Neural progenitor cell (in vitro differentiated cells): ENCODE measurements at regions not wholly inside any gene's neighbourhood (a gene's known extent, or its start where the extent isn't known, plus 50 kb on each side); places are given as distances from the start of the nearest gene placed in this dataset.

Experiments
- DNase-seq: peaks from one replicate; pipeline ENCODE4 v3.0.0-alpha.2; 2016; ENCODE audit warnings: low spot score
- H2AFZ ChIP-seq: fragments of 200-600 bp; sonication (generic); replicated peaks from 2 replicates; pipeline ENCODE4 v1.6.1; 2016; ENCODE audit warnings: antibody characterized with exemption
- H3F3A ChIP-seq: fragments of 200-600 bp; sonication (generic); 2 replicates; pipeline ENCODE4 v1.6.1; 2016; ENCODE audit warnings: antibody characterized with exemption, low read depth
- H3K27ac ChIP-seq: fragments of 200-600 bp; sonication (generic); 2 replicates; pipeline ENCODE4 v1.5.1; 2016; ENCODE audit warnings: mild to moderate bottlenecking
- H3K27me3 ChIP-seq: fragments of 200-600 bp; sonication (generic); 2 replicates; pipeline ENCODE4 v1.6.1; 2016; ENCODE audit warnings: mild to moderate bottlenecking, moderate library complexity
- H3K36me3 ChIP-seq: fragments of 200-600 bp; sonication (generic); 2 replicates; pipeline ENCODE4 v1.5.1; 2016
- H3K4me1 ChIP-seq: fragments of 200-600 bp; sonication (generic); 2 replicates; pipeline ENCODE4 v1.6.1; 2016; ENCODE audit warnings: mixed run types
- H3K4me2 ChIP-seq: fragments of 200-600 bp; sonication (generic); 2 replicates; pipeline ENCODE4 v1.6.1; 2016
- H3K4me3 ChIP-seq: fragments of 200-600 bp; sonication (generic); 2 replicates; pipeline ENCODE4 v1.5.1; 2016
- H3K79me2 ChIP-seq: fragments of 200-600 bp; sonication (generic); 2 replicates; pipeline ENCODE4 v1.6.1; 2016; ENCODE audit warnings: low read depth
- H3K9ac ChIP-seq: fragments of 200-600 bp; sonication (generic); 2 replicates; pipeline ENCODE4 v1.6.1; 2016
- H3K9me3 ChIP-seq: fragments of 200-600 bp; sonication (generic); 2 replicates; pipeline ENCODE4 v1.5.1; 2016; ENCODE audit warnings: low read depth
- H4K20me1 ChIP-seq: fragments of 200-600 bp; sonication (generic); 2 replicates; pipeline ENCODE4 v1.6.1; 2016; ENCODE audit warnings: low read depth
- H3K27ac Mint-ChIP-seq: 3 replicates; pipeline ENCODE4 v1.8.0; 2021; ENCODE audit warnings: mixed read lengths
- H3K27me3 Mint-ChIP-seq: 2 replicates; pipeline ENCODE4 v1.8.0; 2022; ENCODE audit warnings: low read depth, mild to moderate bottlenecking, inconsistent platforms, moderate library complexity, mixed read lengths; ENCODE audit not compliant: insufficient read depth
- H3K36me3 Mint-ChIP-seq: 3 replicates; pipeline ENCODE4 v1.8.0; 2021; ENCODE audit warnings: mixed read lengths
- H3K4me1 Mint-ChIP-seq: 3 replicates; pipeline ENCODE4 v1.8.0; 2021; ENCODE audit warnings: mixed read lengths
- H3K4me3 Mint-ChIP-seq: 3 replicates; pipeline ENCODE4 v1.8.0; 2021; ENCODE audit warnings: mild to moderate bottlenecking, moderate library complexity, mixed read lengths
- H3K9me3 Mint-ChIP-seq: 3 replicates; pipeline ENCODE4 v1.8.0; 2020; ENCODE audit warnings: mixed read lengths
- EZH2 ChIP-seq: fragments of 200-600 bp; sonication (generic); IDR thresholded peaks from 2 replicates; pipeline ENCODE4 v1.6.1; 2017; ENCODE audit warnings: antibody characterized with exemption, mild to moderate bottlenecking, moderate library complexity
- EZH2phosphoT487 ChIP-seq: fragments of 200-600 bp; sonication (generic); IDR thresholded peaks from 2 replicates; pipeline ENCODE4 v1.6.1; 2017; ENCODE audit warnings: antibody characterized with exemption
- TF ChIP-seq, protein P1 (sequence below): fragments of 200-600 bp; sonication (generic); IDR thresholded peaks from 2 replicates; pipeline ENCODE4 v1.5.1; 2017; ENCODE audit warnings: antibody characterized with exemption, mild to moderate bottlenecking

DNA sequence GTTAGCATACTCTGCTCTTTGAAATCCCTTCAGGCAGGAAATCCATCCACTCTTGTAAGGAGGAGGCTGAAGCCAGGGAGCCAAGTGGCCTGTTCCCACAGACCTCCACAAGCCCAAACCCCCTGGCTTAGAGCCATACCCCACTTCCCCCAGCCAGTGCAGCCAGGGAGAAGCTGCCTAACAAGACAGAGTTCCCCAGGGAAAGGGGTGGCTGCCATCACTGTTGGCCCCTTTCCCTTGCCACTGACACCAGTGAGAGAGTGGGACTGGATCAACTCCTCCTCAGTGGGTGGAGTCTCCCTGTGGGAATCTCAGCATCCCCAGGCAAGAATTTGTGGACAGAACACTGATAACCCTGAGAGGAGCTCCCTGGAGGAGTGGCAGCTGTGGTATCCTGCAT, 389.4 kb downstream of the PABPC4L start:
- Histone ChIP-seq H3F3A (no peaks in the 10 kb centered on the region), H4K20me1 (no peaks in the 10 kb centered on the region), H2AFZ (peak overlapping the region; percentile 97), H3K79me2 (no peaks in the 10 kb centered on the region), H3K4me3 (no peak overlapping the region), H3K27me3 (no peaks in the 10 kb centered on the region), H3K9ac (no peak overlapping the region), H3K4me1 (peaks cover 4% of the 10 kb centered on the region), H3K9me3 (peaks cover 2% of the 10 kb centered on the region), H3K4me2 (no peak overlapping the region), H3K27ac (no peak overlapping the region), H3K36me3 (no peaks in the 10 kb centered on the region)
- Mint-ChIP-seq H3K27ac (no peak overlapping the region), H3K36me3 (no peaks in the 10 kb centered on the region), H3K4me3 (no peak overlapping the region), H3K27me3 (no peaks in the 10 kb centered on the region), H3K9me3 (peaks cover 5% of the 10 kb centered on the region), H3K4me1 (peaks cover 2% of the 10 kb centered on the region)
- TF ChIP-seq EZH2 (no peak), EZH2phosphoT487 (no peak)
- no peak for DNase-seq

- H4K20me1 ChIP-seq: no peaks in the 10 kb centered on the region
- no peaks in the 10 kb centered on the region for H3K36me3 ChIP-seq
- Mint-ChIP-seq H3K4me3 (no peak overlapping the region), H3K36me3 (no peaks in the 10 kb centered on the region), H3K4me1 (peaks cover 2% of the 10 kb centered on the region), H3K9me3 (no peaks in the 10 kb centered on the region), H3K27me3 (no peaks in the 10 kb centered on the region), H3K27ac (no peak overlapping the region)
- no peak overlapping the region for H2AFZ ChIP-seq
- H3K9ac ChIP-seq: no peak overlapping the region
- no peak for DNase-seq
- H3K27ac ChIP-seq: no peak overlapping the region
- no peaks in the 10 kb centered on the region for H3F3A ChIP-seq
- no peak overlapping the region for H3K4me3 ChIP-seq
- TF ChIP-seq, protein P1, sequence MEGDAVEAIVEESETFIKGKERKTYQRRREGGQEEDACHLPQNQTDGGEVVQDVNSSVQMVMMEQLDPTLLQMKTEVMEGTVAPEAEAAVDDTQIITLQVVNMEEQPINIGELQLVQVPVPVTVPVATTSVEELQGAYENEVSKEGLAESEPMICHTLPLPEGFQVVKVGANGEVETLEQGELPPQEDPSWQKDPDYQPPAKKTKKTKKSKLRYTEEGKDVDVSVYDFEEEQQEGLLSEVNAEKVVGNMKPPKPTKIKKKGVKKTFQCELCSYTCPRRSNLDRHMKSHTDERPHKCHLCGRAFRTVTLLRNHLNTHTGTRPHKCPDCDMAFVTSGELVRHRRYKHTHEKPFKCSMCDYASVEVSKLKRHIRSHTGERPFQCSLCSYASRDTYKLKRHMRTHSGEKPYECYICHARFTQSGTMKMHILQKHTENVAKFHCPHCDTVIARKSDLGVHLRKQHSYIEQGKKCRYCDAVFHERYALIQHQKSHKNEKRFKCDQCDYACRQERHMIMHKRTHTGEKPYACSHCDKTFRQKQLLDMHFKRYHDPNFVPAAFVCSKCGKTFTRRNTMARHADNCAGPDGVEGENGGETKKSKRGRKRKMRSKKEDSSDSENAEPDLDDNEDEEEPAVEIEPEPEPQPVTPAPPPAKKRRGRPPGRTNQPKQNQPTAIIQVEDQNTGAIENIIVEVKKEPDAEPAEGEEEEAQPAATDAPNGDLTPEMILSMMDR: no peak
- TF ChIP-seq EZH2phosphoT487 (no peak), EZH2 (no peak)
- H3K79me2 ChIP-seq: no peaks in the 10 kb centered on the region
- no peaks in the 10 kb centered on the region for H3K27me3 ChIP-seq
- no peaks in the 10 kb centered on the region for H3K9me3 ChIP-seq
- no peak overlapping the region for H3K4me2 ChIP-seq
- H3K4me1 ChIP-seq: peaks cover 5% of the 10 kb centered on the region
These were observed 393.4 kb downstream of the PABPC4L start for GRCh38 chr4:133808151-133808550.

DNA sequence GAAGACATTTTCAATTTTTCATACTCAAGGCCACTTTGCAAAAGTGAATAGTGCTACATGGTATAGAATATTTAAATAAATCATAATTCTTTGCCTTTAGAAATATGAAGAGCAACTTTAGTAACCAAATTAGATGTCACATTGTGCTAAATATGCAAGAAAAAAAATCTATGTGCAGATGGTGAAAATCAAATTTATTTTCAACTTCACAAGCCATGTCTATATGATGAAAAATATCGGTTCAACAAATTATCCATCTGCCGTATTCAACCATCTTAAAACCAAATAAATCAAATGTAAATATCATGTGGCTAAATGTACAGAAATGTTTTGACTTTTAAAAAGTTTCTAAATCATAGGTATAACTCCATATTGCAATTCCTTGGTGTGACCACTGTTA, 398.2 kb downstream of the PABPC4L start:
- H3K4me2 ChIP-seq: no peak overlapping the region
- no peaks in the 10 kb centered on the region for H4K20me1 ChIP-seq
- H3K79me2 ChIP-seq: no peaks in the 10 kb centered on the region
- no peak overlapping the region for H3K27ac Mint-ChIP-seq
- no peaks in the 10 kb centered on the region for H3K36me3 ChIP-seq
- peaks cover 4% of the 10 kb centered on the region for H3F3A ChIP-seq
- TF ChIP-seq EZH2phosphoT487 (no peak), EZH2 (no peak)
- TF ChIP-seq, protein P1: no peak
- H3K4me3 Mint-ChIP-seq: no peak overlapping the region
- no peaks in the 10 kb centered on the region for H3K9me3 Mint-ChIP-seq
- no peaks in the 10 kb centered on the region for H3K27me3 Mint-ChIP-seq
- peaks cover 10% of the 10 kb centered on the region for H3K4me1 Mint-ChIP-seq
- H3K4me1 ChIP-seq: peaks cover 33% of the 10 kb centered on the region
- H3K36me3 Mint-ChIP-seq: no peaks in the 10 kb centered on the region
- no peak for DNase-seq
- no peaks in the 10 kb centered on the region for H3K27me3 ChIP-seq
- no peak overlapping the region for H3K9ac ChIP-seq
- no peaks in the 10 kb centered on the region for H3K9me3 ChIP-seq
- no peak overlapping the region for H3K4me3 ChIP-seq
- no peak overlapping the region for H3K27ac ChIP-seq
- H2AFZ ChIP-seq: no peak overlapping the region

GRCh38 chr4:133802359-133803140, 399.0 kb downstream of the PABPC4L start:
- Histone ChIP-seq H3K9ac (no peak overlapping the region), H3K27ac (peak overlapping the region; percentile 42), H3K4me1 (peaks cover 38% of the 10 kb centered on the region), H3K79me2 (no peaks in the 10 kb centered on the region), H4K20me1 (no peaks in the 10 kb centered on the region), H2AFZ (no peak overlapping the region), H3K36me3 (no peaks in the 10 kb centered on the region), H3K27me3 (no peaks in the 10 kb centered on the region), H3K4me3 (peak overlapping the region; percentile 23), H3K4me2 (peak overlapping the region; percentile 75), H3F3A (peaks cover 4% of the 10 kb centered on the region), H3K9me3 (no peaks in the 10 kb centered on the region)
- Mint-ChIP-seq H3K4me3 (no peak overlapping the region), H3K27me3 (no peaks in the 10 kb centered on the region), H3K36me3 (no peaks in the 10 kb centered on the region), H3K4me1 (peaks cover 10% of the 10 kb centered on the region), H3K9me3 (no peaks in the 10 kb centered on the region), H3K27ac (no peak overlapping the region)
- TF ChIP-seq EZH2phosphoT487 (no peak), EZH2 (no peak)
- TF ChIP-seq, protein P1: no peak
- no peak for DNase-seq
